Endodermal cell (in vitro differentiated cells): ENCODE measurements at regions not wholly inside any gene's neighbourhood (a gene's known extent, or its start where the extent isn't known, plus 50 kb on each side); places are given as distances from the start of the nearest gene placed in this dataset.

Experiments
- DNase-seq: peaks from one replicate; pipeline ENCODE4 v3.0.0-alpha.2; 2017
- H3K27ac ChIP-seq: 2 replicates; pipeline ENCODE4 v1.5.1; 2013; ENCODE audit warnings: mild to moderate bottlenecking, low read depth, low read length, moderate library complexity
- H3K27me3 ChIP-seq: 2 replicates; pipeline ENCODE4 v1.6.1; 2013; ENCODE audit warnings: mild to moderate bottlenecking, low read length, moderate library complexity; ENCODE audit not compliant: insufficient read depth, control insufficient read depth, poor library complexity, severe bottlenecking
- H3K36me3 ChIP-seq: 2 replicates; pipeline ENCODE4 v1.7.0; 2013; ENCODE audit warnings: mild to moderate bottlenecking, low read length, moderate library complexity; ENCODE audit not compliant: control insufficient read depth, insufficient read depth
- H3K4me1 ChIP-seq: one replicate; pipeline ENCODE4 v1.7.0; 2013; ENCODE audit warnings: low read length; ENCODE audit not compliant: control insufficient read depth, insufficient read depth
- H3K4me3 ChIP-seq: 2 replicates; pipeline ENCODE4 v1.5.1; 2013; ENCODE audit warnings: mild to moderate bottlenecking, low read length, moderate library complexity
- H3K9ac ChIP-seq: 2 replicates; pipeline ENCODE4 v1.6.1; 2013; ENCODE audit warnings: mild to moderate bottlenecking, low read length, moderate library complexity; ENCODE audit not compliant: poor library complexity, severe bottlenecking; ENCODE audit errors: extremely low read depth
- H3K9me3 ChIP-seq: 2 replicates; pipeline ENCODE4 v1.6.1; 2013; ENCODE audit warnings: mild to moderate bottlenecking, low read length, moderate library complexity; ENCODE audit not compliant: control insufficient read depth
- H3K27ac Mint-ChIP-seq: 2 replicates; pipeline ENCODE4 v1.8.0; 2020; ENCODE audit warnings: mixed read lengths
- H3K27me3 Mint-ChIP-seq: 2 replicates; pipeline ENCODE4 v1.8.0; 2021; ENCODE audit warnings: mild to moderate bottlenecking, mixed read lengths; ENCODE audit not compliant: insufficient read depth
- H3K36me3 Mint-ChIP-seq: 2 replicates; pipeline ENCODE4 v1.8.0; 2020; ENCODE audit warnings: low read depth, mixed read lengths
- H3K4me1 Mint-ChIP-seq: 2 replicates; pipeline ENCODE4 v1.8.0; 2020; ENCODE audit warnings: mixed read lengths
- H3K4me3 Mint-ChIP-seq: 2 replicates; pipeline ENCODE4 v1.8.0; 2020; ENCODE audit warnings: mild to moderate bottlenecking, moderate library complexity, mixed read lengths
- H3K9me3 Mint-ChIP-seq: 2 replicates; pipeline ENCODE4 v1.8.0; 2020; ENCODE audit warnings: mild to moderate bottlenecking, mixed read lengths
- CTCF ChIP-seq: fragments of 200-600 bp; sonication (generic); conservative IDR thresholded peaks from 2 replicates; pipeline ENCODE4 v1.5.0; 2021; ENCODE audit warnings: antibody characterized with exemption, mild to moderate bottlenecking
- WGBS, 2 experiments: methylation state at CpG; one replicate each; pipeline versions ENCODE4 v1.1.5 to v1.1.7; 2013; ENCODE audit warnings: missing lambda C conversion rate in 2 of 2, mixed read lengths in 1 of 2; ENCODE audit not compliant: insufficient coverage in 1 of 2, insufficient read length in 1 of 2; 5-methylcytosine and 5-hydroxymethylcytosine counted together

DNA sequence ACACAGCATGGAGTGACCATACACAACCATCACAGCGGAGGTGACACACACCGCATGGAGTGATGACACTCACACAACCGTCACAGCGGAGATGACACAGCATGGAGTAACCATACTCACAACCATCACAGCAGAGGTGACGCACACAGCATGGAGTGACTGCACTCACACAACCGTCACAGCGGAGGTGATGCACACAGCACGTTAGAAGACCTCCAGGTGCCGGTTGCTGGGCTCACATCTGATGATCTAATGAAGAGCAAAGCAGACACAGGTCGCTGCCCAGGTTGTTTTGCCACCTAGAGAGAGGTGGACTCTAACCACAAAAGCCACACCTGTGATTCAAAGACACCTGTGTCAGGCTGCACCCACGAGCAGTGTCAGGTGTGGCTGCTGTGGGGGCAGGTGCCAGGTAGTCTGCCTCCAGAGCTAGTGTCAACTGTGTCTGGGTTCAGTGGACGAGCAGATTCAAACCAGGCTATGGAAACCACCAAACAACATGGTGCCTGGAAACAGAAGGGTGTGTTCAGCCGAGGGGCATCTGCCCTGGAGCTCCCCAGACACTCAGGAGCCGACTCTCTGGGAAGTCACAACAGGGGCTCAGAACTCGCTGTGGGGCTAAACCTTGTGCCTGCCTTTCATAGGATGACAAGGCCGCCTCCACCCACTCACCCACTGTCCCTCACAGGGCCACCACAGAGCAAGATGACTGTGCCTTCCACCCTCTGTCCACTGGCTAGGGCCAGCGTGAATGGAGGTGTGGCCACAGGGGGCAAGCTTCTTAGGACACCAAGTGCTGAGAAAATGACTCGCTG, 608.2 kb downstream of the TBC1D22A start:
- Mint-ChIP-seq H3K27ac (no peak overlapping the region), H3K9me3 (peaks cover 99% of the 10 kb centered on the region), H3K36me3 (peaks cover 10% of the 10 kb centered on the region), H3K4me3 (no peak overlapping the region), H3K27me3 (no peaks in the 10 kb centered on the region), H3K4me1 (no peaks in the 10 kb centered on the region)
- TF ChIP-seq CTCF, result no peak
- Histone ChIP-seq H3K9me3 (peaks cover 65% of the 10 kb centered on the region), H3K27me3 (no peaks in the 10 kb centered on the region), H3K36me3 (no peaks in the 10 kb centered on the region), H3K4me3 (no peak overlapping the region), H3K4me1 (no peaks in the 10 kb centered on the region), H3K27ac (no peak overlapping the region), H3K9ac (no peak overlapping the region)
- DNase-seq, result peak; percentile 17
- 65 to 75% methylated on average over 9 to 18 of the region's 18 CpGs for WGBS, 2 experiments

- Mint-ChIP-seq H3K4me1 (no peaks in the 10 kb centered on the region), H3K36me3 (peaks cover 9% of the 10 kb centered on the region), H3K27me3 (no peaks in the 10 kb centered on the region), H3K27ac (no peak overlapping the region), H3K9me3 (peaks cover 99% of the 10 kb centered on the region), H3K4me3 (no peak overlapping the region)
- Histone ChIP-seq H3K4me3 (no peak overlapping the region), H3K27me3 (no peaks in the 10 kb centered on the region), H3K9ac (no peak overlapping the region), H3K4me1 (no peaks in the 10 kb centered on the region), H3K27ac (no peak overlapping the region), H3K36me3 (no peaks in the 10 kb centered on the region), H3K9me3 (peaks cover 72% of the 10 kb centered on the region)
- 41 to 54% methylated on average over 2 to 6 of the region's 6 CpGs for WGBS, 2 experiments
- DNase-seq, result peak; percentile 2
- no peak for TF ChIP-seq CTCF
Measured at GRCh38 chr22:47369431-47370015, 607.1 kb downstream of the TBC1D22A start.

DNA sequence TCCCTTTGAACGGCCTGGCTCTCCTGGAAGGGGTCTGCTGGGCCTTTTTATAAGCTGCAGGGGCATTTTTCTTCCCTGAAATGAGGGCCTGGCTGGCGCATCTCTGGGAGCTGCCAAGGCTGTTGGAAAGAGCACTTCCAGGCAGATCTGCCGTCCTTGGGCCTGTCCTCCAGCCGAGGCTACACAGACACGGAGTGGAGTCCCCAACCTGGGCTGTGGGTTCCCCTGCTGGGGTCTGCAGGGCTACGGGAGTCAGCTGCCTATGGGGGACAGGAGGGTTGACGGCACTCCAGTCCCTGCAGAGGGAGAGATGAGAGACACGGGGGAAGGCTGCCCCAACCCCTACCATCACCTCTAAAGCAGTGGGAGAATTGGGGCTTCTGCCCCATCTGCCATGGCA, 606.6 kb downstream of the TBC1D22A start:
- Mint-ChIP-seq H3K36me3 (peaks cover 7% of the 10 kb centered on the region), H3K27ac (no peak overlapping the region), H3K4me3 (no peak overlapping the region), H3K27me3 (no peaks in the 10 kb centered on the region), H3K4me1 (no peaks in the 10 kb centered on the region), H3K9me3 (peaks cover 99% of the 10 kb centered on the region)
- TF ChIP-seq CTCF, result no peak
- no peak for DNase-seq
- H3K4me1 ChIP-seq, result no peaks in the 10 kb centered on the region
- no peak overlapping the region for H3K27ac ChIP-seq
- H3K9ac ChIP-seq, result no peak overlapping the region
- 66 to 67% methylated on average over 3 to 8 of the region's 8 CpGs for WGBS, 2 experiments
- no peaks in the 10 kb centered on the region for H3K27me3 ChIP-seq
- no peak overlapping the region for H3K4me3 ChIP-seq
- no peaks in the 10 kb centered on the region for H3K36me3 ChIP-seq
- H3K9me3 ChIP-seq, result peaks cover 77% of the 10 kb centered on the region
